NOMO-1 (cell line): ENCODE measurements at regions not wholly inside any gene's neighbourhood (a gene's known extent, or its start where the extent isn't known, plus 50 kb on each side); places are given as distances from the start of the nearest gene placed in this dataset.
"Not testable (repeated sequence)": the region's sequence is repeated elsewhere in the genome, so short reads cannot be mapped to it uniquely, and the experiment has no call there.

Experiments
- DNase-seq, 2 experiments: peaks; one replicate each; lab custom pipeline; 2025; ENCODE audit not compliant: unreplicated experiment in 2 of 2; lab: John Stamatoyannopoulos, UW

- DNase-seq = not testable (repeated sequence)
Measured at GRCh38 chr4:4026708-4027107, 200.0 kb downstream of the OTOP1 start.

- DNase-seq = peak in 1 of 2 experiments; percentile 19
Measured at GRCh38 chr4:4028752-4029151, 198.0 kb downstream of the OTOP1 start.

- DNase-seq = not testable (repeated sequence)
Measured at GRCh38 chr4:4030509-4030908, 196.2 kb downstream of the OTOP1 start.

- not testable (repeated sequence) for DNase-seq
Measured at GRCh38 chr4:4031446-4032135, 195.1 kb downstream of the OTOP1 start.

- not testable (repeated sequence) for DNase-seq
Measured at GRCh38 chr4:4032364-4032763, 194.4 kb downstream of the OTOP1 start.

- DNase-seq = not testable (repeated sequence)
Measured at GRCh38 chr4:4032801-4033605, 193.7 kb downstream of the OTOP1 start.

- not testable (repeated sequence) for DNase-seq
Measured at GRCh38 chr4:4037399-4038138, 189.2 kb downstream of the OTOP1 start.

GRCh38 chr4:4045823-4046222 is 180.9 kb downstream of the OTOP1 start:
- not testable (repeated sequence) for DNase-seq

GRCh38 chr4:4046686-4047085 is 180.0 kb downstream of the OTOP1 start:
- not testable (repeated sequence) for DNase-seq

GRCh38 chr4:4047202-4047601 is 179.5 kb downstream of the OTOP1 start:
- not testable (repeated sequence) for DNase-seq

GRCh38 chr4:4048227-4048626 is 178.5 kb downstream of the OTOP1 start:
- DNase-seq = not testable (repeated sequence)

GRCh38 chr4:4050781-4051180 is 175.9 kb downstream of the OTOP1 start:
- not testable (repeated sequence) for DNase-seq

GRCh38 chr4:4052933-4053332 is 173.8 kb downstream of the OTOP1 start:
- peak in 1 of 2 experiments; percentile 21 for DNase-seq

GRCh38 chr4:4057226-4057625 is 169.5 kb downstream of the OTOP1 start:
- peak in 1 of 2 experiments; percentile 14 for DNase-seq

- not testable (repeated sequence) for DNase-seq
Measured at GRCh38 chr4:4084171-4084570, 142.6 kb downstream of the OTOP1 start.

GRCh38 chr4:4089716-4090419 is 136.9 kb downstream of the OTOP1 start:
- not testable (repeated sequence) for DNase-seq

GRCh38 chr4:4090720-4091119 is 136.0 kb downstream of the OTOP1 start:
- not testable (repeated sequence) for DNase-seq

GRCh38 chr4:4092159-4092558 is 134.6 kb downstream of the OTOP1 start:
- DNase-seq = not testable (repeated sequence)

GRCh38 chr4:4099610-4100009 is 127.1 kb downstream of the OTOP1 start:
- DNase-seq = not testable (repeated sequence)

GRCh38 chr4:4106923-4107322 is 119.8 kb downstream of the OTOP1 start:
- DNase-seq = not testable (repeated sequence)
